Spleen (tissue), 11 donors: ENCODE measurements at regions not wholly inside any gene's neighbourhood (a gene's known extent, or its start where the extent isn't known, plus 50 kb on each side); places are given as distances from the start of the nearest gene placed in this dataset.

Source experiments
- DNase-seq: peaks from one replicate; pipeline ENCODE4 v3.0.0-alpha.2; 2020
- H3K27ac ChIP-seq, 8 donors: fragments of 200-600 bp; sonication (generic) in 7 of 8; 1 replicate in 4 of 8; 2 replicates in 4 of 8; pipeline versions ENCODE4 v1.5.0 to v1.8.0; 2016 to 2021; ENCODE audit warnings: inconsistent platforms in 4 of 8, mild to moderate bottlenecking in 4 of 8, moderate library complexity in 1 of 8
- H3K27me3 ChIP-seq, 7 donors: fragments of 200-600 bp; sonication (generic) in 6 of 7; replicated peaks in 1 of 7; 1 replicate in 4 of 7; 2 replicates in 3 of 7; pipeline versions ENCODE4 v1.5.0 to v1.8.0; 2016 to 2021; ENCODE audit warnings: inconsistent platforms in 3 of 7, mild to moderate bottlenecking in 1 of 7
- H3K36me3 ChIP-seq, 6 donors: fragments of 200-600 bp; sonication (generic) in 5 of 6; 1 replicate in 4 of 6; 2 replicates in 2 of 6; pipeline versions ENCODE4 v1.5.0 to v1.8.0; 2016 to 2021; ENCODE audit warnings: inconsistent platforms in 2 of 6
- H3K4me1 ChIP-seq, 6 donors: fragments of 200-600 bp; sonication (generic) in 5 of 6; 1 replicate in 3 of 6; 2 replicates in 3 of 6; pipeline versions ENCODE4 v1.5.0 to v1.8.0; 2016 to 2021; ENCODE audit warnings: inconsistent platforms in 3 of 6
- H3K4me3 ChIP-seq, 8 donors: fragments of 200-600 bp; sonication (generic) in 7 of 8; 1 replicate in 4 of 8; 2 replicates in 4 of 8; pipeline versions ENCODE4 v1.5.0 to v1.8.0; 2016 to 2021; ENCODE audit warnings: inconsistent platforms in 4 of 8, mild to moderate bottlenecking in 4 of 8, moderate library complexity in 2 of 8
- H3K9me3 ChIP-seq, 8 donors: fragments of 200-600 bp; sonication (generic) in 7 of 8; 1 replicate in 4 of 8; 2 replicates in 4 of 8; pipeline versions ENCODE4 v1.5.0 to v1.8.0; 2016 to 2021; ENCODE audit warnings: inconsistent platforms in 4 of 8
- POLR2A ChIP-seq, 3 donors: fragments of 450-650 bp; IDR thresholded peaks; one replicate each; pipeline ENCODE4 v1.5.1; 2017; ENCODE audit warnings: antibody characterized with exemption in 3 of 3, mild to moderate bottlenecking in 1 of 3
- POLR2AphosphoS5 ChIP-seq, 3 donors: sonication (generic); formaldehyde crosslinking; IDR thresholded peaks; one replicate each; pipeline ENCODE4 v1.5.1; 2017; ENCODE audit warnings: antibody characterized with exemption in 3 of 3
- WGBS, 5 donors: extraction: QIAGEN DNeasy Blood & Tissue Kit in 3 of 5; methylation state at CpG; one replicate each; pipeline versions ENCODE4 v1.1.5 to v1.1.7; 2013 to 2018; 5-methylcytosine and 5-hydroxymethylcytosine counted together
- intact Hi-C: fragments of 100-400 bp; cut with DNase I; formaldehyde crosslinking; loops from one replicate; pipeline ENCODE4 v1.15.0; 2023; ENCODE audit warnings: low total_unique reads
- TF ChIP-seq, protein P1 (sequence below), 11 experiments: fragments of 200-600 bp in 7 of 11; fragments of 450-650 bp in 4 of 11; sonication (generic) in 4 of 11; IDR thresholded peaks in 8 of 11; conservative IDR thresholded peaks in 3 of 11; 1 replicate in 7 of 11; 2 replicates in 4 of 11; pipeline versions ENCODE4 v1.4.0 to v1.8.0; 2016 to 2021; ENCODE audit warnings: antibody characterized with exemption in 11 of 11, inconsistent platforms in 4 of 11, mild to moderate bottlenecking in 1 of 11
- donor health status: healthy with polysubstance abuse.
- donor health status: DM: no; HTN: no; CAD: no; lungs with moderate emphysema.
- donor health status: DM: no; HTN: no; CAD: no.
- donor health status: Bipolar disorder and iron deficiency.
- donor health status: healthy.
- donor health status: DM: no; HTN: no; CAD: no.
- donor health status: DM: yes; HTN: yes; CAD: no.

DNA sequence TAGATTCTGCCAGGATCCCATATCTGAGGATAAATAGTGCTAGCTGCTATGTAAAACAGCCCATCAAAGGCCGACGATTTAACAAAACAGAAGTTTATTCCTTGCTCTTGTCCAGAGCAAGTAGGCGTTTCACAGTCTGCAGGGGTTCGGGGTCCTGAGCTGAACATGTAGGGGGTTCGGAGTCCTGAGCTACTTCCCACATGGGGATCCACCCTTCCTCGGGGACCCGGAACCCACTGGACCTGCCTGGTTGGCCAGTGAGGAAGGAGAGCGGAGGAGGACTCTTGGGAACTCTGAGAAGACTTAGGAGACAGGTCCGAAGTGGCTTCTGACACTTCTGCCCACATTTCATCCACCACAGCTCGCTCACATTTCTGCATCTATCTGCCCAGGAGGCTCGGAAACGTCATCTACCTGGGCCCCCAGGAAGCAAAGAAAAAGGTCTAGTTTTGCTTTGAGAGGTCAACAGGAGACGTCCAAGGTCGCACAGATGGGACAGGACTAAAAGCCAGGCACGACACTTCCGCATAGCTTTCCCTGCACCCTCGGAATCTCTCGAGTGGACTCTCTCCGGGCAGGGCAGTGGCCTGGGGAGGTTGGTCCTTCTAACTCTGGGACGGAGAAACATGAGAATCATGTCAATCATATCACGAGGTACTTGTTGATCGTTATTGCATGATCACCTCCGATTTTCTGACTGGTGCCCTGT is 86.4 kb downstream of the MICALL2 start:
- Histone ChIP-seq H3K4me3 (no peak overlapping the region), H3K4me1 (peaks cover 0 to 11% (median 6%) of the 10 kb centered on the region in 6 donors), H3K9me3 (no peaks in the 10 kb centered on the region), H3K27ac (no peak overlapping the region), H3K36me3 (no peaks in the 10 kb centered on the region), H3K27me3 (peaks cover 2 to 98% (median 55%) of the 10 kb centered on the region in 7 donors)
- TF ChIP-seq POLR2AphosphoS5 (IDR thresholded peaks at IDR 0.05), result no peak
- TF ChIP-seq, protein P1, sequence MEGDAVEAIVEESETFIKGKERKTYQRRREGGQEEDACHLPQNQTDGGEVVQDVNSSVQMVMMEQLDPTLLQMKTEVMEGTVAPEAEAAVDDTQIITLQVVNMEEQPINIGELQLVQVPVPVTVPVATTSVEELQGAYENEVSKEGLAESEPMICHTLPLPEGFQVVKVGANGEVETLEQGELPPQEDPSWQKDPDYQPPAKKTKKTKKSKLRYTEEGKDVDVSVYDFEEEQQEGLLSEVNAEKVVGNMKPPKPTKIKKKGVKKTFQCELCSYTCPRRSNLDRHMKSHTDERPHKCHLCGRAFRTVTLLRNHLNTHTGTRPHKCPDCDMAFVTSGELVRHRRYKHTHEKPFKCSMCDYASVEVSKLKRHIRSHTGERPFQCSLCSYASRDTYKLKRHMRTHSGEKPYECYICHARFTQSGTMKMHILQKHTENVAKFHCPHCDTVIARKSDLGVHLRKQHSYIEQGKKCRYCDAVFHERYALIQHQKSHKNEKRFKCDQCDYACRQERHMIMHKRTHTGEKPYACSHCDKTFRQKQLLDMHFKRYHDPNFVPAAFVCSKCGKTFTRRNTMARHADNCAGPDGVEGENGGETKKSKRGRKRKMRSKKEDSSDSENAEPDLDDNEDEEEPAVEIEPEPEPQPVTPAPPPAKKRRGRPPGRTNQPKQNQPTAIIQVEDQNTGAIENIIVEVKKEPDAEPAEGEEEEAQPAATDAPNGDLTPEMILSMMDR (IDR thresholded peaks at IDR 0.05 in 8 of 11, conservative IDR thresholded peaks at IDR 0.05 in 3 of 11), result no peak
- TF ChIP-seq POLR2A (IDR thresholded peaks at IDR 0.05), result no peak
- WGBS, 5 donors, result 71 to 80% (median 75%) methylated on average over 23 of the region's 23 CpGs
- intact Hi-C loops, result no loop called here
- DNase-seq, result no peak

DNA sequence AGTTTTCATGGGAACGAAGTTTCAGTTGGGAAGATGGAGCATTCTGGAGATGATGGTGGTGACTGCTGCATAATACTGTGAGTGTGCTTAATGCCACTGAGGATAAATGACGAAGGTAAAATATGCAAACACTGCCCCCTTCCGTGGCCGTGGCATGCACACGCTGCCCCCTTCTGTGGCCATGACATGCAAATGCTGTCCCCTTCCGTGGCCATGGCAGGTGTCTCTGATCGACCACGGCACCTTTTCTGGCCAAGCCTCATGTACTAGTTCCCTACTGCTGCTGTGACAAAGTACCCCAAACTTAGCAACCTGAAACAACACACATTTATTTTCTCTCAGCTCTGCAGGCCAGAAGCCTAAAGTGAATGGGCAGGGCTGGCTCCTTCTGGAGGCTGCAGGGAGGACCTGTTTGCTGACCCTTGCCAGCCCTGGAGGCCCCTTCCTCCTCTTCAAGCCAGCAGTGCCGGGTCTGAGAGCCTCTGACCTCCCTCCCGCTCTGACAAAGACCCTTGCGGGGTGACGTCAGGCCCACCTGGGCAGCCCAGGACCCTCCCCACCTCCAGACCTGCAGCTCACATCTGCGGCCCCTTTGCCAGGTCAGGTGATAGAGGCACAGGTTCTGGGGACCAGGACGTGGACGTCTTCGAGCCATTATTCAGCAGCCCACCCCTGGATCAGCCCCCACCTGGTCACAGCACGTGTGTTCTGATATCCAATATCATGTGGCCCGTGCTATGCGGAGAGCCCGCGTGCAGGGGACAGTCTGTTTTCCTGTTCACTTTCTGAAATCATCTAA is 82.0 kb downstream of the MICALL2 start:
- H3K27me3 ChIP-seq, result peaks cover 0 to 94% (median 25%) of the 10 kb centered on the region in 7 donors

DNA sequence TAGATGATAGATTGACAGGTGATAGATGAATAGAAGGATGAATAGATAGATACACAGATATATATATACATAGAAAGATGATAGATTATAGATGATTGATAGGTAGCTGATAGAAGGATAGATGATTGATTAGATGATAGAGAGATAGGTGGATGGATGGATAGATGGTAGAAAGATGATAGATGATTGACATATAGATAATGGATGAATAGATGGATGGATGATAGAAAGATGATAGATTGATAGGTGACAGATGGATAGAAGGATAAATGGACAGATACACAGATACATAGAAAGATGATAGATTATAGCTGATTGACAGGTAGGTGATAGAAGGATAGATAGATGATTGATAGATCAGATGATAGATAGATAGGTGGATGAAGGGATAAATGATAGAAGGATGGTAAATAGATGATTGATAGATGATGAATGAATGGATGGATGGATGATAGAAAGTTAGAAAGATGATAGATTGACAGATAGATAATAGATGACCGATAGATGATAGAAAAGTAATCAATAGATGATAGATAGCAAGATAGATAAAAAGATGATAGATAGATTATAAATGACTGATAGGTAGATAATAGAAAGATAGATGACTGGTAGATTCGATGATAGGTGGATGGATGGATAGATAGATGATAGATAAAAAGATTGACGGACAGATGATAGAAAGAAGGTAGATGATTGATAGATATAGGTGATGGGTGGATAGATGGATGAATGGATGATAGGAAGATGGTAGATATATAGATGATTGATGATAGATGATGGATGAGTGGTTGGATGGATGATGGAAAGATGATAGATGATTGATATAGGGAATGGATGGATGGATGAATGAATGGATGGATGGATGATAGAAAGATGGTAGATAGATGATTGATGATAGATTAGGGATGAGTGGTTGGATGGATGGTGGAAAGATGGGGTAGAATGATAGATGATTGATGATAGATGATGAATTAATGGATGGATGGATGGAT is 80.4 kb downstream of the MICALL2 start:
- DNase-seq, result no peak
- Histone ChIP-seq H3K27ac (no peak overlapping the region), H3K9me3 (peaks cover 0 to 6% (median 0%) of the 10 kb centered on the region in 8 donors), H3K27me3 (peaks cover 0 to 94% (median 22%) of the 10 kb centered on the region in 7 donors), H3K36me3 (no peaks in the 10 kb centered on the region), H3K4me3 (no peak overlapping the region), H3K4me1 (no peaks in the 10 kb centered on the region)
- WGBS, 5 donors, result 89 to 96% (median 90%) methylated on average over 3 of the region's 3 CpGs
- intact Hi-C loops, result no loop called here
- TF ChIP-seq POLR2AphosphoS5 (IDR thresholded peaks at IDR 0.05) (no peak), POLR2A (IDR thresholded peaks at IDR 0.05) (no peak)
- TF ChIP-seq, protein P1 (IDR thresholded peaks at IDR 0.05 in 8 of 11, conservative IDR thresholded peaks at IDR 0.05 in 3 of 11), result no peak

More for the DNA sequence above, 82.0 kb downstream of the MICALL2 start:
- TF ChIP-seq, protein P1 (IDR thresholded peaks at IDR 0.05 in 8 of 11, conservative IDR thresholded peaks at IDR 0.05 in 3 of 11), result no peak
- TF ChIP-seq POLR2A (IDR thresholded peaks at IDR 0.05) (no peak), POLR2AphosphoS5 (IDR thresholded peaks at IDR 0.05) (no peak)
- no peak for DNase-seq
- H3K4me3 ChIP-seq, result no peak overlapping the region
- no peaks in the 10 kb centered on the region for H3K36me3 ChIP-seq
- no peaks in the 10 kb centered on the region for H3K4me1 ChIP-seq
- no peaks in the 10 kb centered on the region for H3K9me3 ChIP-seq
- intact Hi-C loops, result no loop called here
- WGBS, 5 donors, result 62 to 74% (median 72%) methylated on average over 15 to 21 of the region's 21 CpGs
- H3K27ac ChIP-seq, result no peak overlapping the region
